HEK293T (cell line): ENCODE measurements at regions not wholly inside any gene's neighbourhood (a gene's known extent, or its start where the extent isn't known, plus 50 kb on each side); places are given as distances from the start of the nearest gene placed in this dataset.

Experiments used
- CTCF ChIA-PET: fragments of 350-600 bp; formaldehyde crosslinking; extraction: SDS; loops from one replicate; lab custom pipeline; 2021; ENCODE audit warnings: antibody characterized with exemption, inconsistent platforms; lab: Yijun Ruan, JAX
- POLR2A ChIA-PET: fragments of 350-600 bp; formaldehyde crosslinking; extraction: SDS; loops from one replicate; lab custom pipeline; 2020; ENCODE audit warnings: antibody characterized with exemption, inconsistent platforms; lab: Yijun Ruan, JAX
- DNase-seq: peaks from one replicate; pipeline ENCODE4 v3.0.0; 2012; ENCODE audit warnings: mixed read lengths; ENCODE audit errors: extremely low spot score
- ARNT ChIP-seq: fragments of 450-650 bp; IDR thresholded peaks from 2 replicates; pipeline ENCODE4 v1.6.1; 2017; ENCODE audit warnings: mild to moderate bottlenecking
- BHLHE40 ChIP-seq: fragments of 450-650 bp; IDR thresholded peaks from 2 replicates; pipeline ENCODE4 v1.6.1; 2016; ENCODE audit warnings: mild to moderate bottlenecking, moderate library complexity, borderline replicate concordance
- CTBP1 ChIP-seq: fragments of 450-650 bp; IDR thresholded peaks from 2 replicates; pipeline ENCODE4 v1.6.1; 2016; ENCODE audit warnings: borderline replicate concordance
- ELF4 ChIP-seq: fragments of 450-650 bp; IDR thresholded peaks from 2 replicates; pipeline ENCODE4 v1.6.1; 2017; ENCODE audit warnings: antibody characterized with exemption
- FOXA1 ChIP-seq: fragments of 450-650 bp; IDR thresholded peaks from 2 replicates; pipeline ENCODE4 v1.6.1; 2016; ENCODE audit warnings: mild to moderate bottlenecking
- FOXK2 ChIP-seq: fragments of 450-650 bp; IDR thresholded peaks from 2 replicates; pipeline ENCODE4 v1.6.1; 2016; ENCODE audit warnings: mild to moderate bottlenecking
- FOXM1 ChIP-seq: fragments of 450-650 bp; IDR thresholded peaks from 2 replicates; pipeline ENCODE4 v1.6.1; 2017; ENCODE audit warnings: mild to moderate bottlenecking, borderline replicate concordance
- HDGF ChIP-seq: fragments of 450-650 bp; IDR thresholded peaks from 2 replicates; pipeline ENCODE4 v1.6.1; 2017; ENCODE audit warnings: antibody characterized with exemption, borderline replicate concordance
- L3MBTL2 ChIP-seq: fragments of 450-650 bp; conservative IDR thresholded peaks from 2 replicates; pipeline ENCODE4 v1.6.1; 2016; ENCODE audit warnings: mild to moderate bottlenecking
- LEF1 ChIP-seq: fragments of 450-650 bp; IDR thresholded peaks from 2 replicates; pipeline ENCODE4 v1.6.1; 2017; ENCODE audit warnings: mild to moderate bottlenecking, borderline replicate concordance
- NFRKB ChIP-seq: fragments of 450-650 bp; IDR thresholded peaks from 2 replicates; pipeline ENCODE4 v1.6.1; 2016; ENCODE audit warnings: mild to moderate bottlenecking, moderate library complexity
- PKNOX1 ChIP-seq: fragments of 450-650 bp; IDR thresholded peaks from 2 replicates; pipeline ENCODE4 v1.6.1; 2016
- SP1 ChIP-seq: fragments of 450-650 bp; IDR thresholded peaks from 2 replicates; pipeline ENCODE4 v1.6.1; 2017
- SUZ12 ChIP-seq: fragments of 450-650 bp; IDR thresholded peaks from 2 replicates; pipeline ENCODE4 v1.6.1; 2016; ENCODE audit warnings: mild to moderate bottlenecking
- TARDBP ChIP-seq: fragments of 450-650 bp; IDR thresholded peaks from 2 replicates; pipeline ENCODE4 v1.6.1; 2016
- ZNF384 ChIP-seq: fragments of 450-650 bp; IDR thresholded peaks from 2 replicates; pipeline ENCODE4 v1.6.1; 2016

GRCh38 chr7:38020121-38020785, 99.8 kb downstream of the EPDR1 start:
- TF ChIP-seq PKNOX1, result no peak
- TF ChIP-seq FOXM1, result no peak
- TF ChIP-seq SUZ12, result no peak
- no peak for TF ChIP-seq BHLHE40
- no peak for TF ChIP-seq FOXA1
- no peak for TF ChIP-seq SP1
- TF ChIP-seq ARNT, result no peak
- no peak for TF ChIP-seq ZNF384
- TF ChIP-seq FOXK2, result no peak
- TF ChIP-seq NFRKB, result no peak
- TF ChIP-seq HDGF, result no peak
- DNase-seq, result no peak
- CTCF ChIA-PET, result no interaction called here
- POLR2A ChIA-PET, result no interaction called here

DNA sequence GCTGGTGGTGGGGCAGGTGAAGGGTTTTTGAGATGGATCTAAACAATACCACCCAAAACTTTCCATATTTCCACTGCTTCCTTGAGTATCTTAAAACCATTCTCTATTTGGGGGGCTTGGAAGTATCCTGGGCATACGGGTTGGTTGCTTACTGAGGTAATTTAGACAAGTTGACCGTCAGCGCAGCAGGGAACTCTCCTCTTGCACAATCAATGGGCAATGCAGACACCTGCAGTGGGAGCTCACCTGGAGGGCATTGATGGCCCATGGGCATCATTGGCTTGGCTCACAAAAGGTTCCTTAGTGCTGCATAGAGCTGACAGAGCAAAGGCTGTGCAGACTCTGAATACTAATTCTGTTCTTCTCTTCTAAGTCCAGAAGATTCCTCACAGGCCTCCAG, 101.5 kb downstream of the EPDR1 start:
- ChIA-PET CTCF (no interaction called here), POLR2A (no interaction called here)
- TF ChIP-seq ELF4 (no peak), HDGF (no peak), TARDBP (no peak), FOXK2 (no peak), L3MBTL2 (no peak)
- no peak for DNase-seq

DNA sequence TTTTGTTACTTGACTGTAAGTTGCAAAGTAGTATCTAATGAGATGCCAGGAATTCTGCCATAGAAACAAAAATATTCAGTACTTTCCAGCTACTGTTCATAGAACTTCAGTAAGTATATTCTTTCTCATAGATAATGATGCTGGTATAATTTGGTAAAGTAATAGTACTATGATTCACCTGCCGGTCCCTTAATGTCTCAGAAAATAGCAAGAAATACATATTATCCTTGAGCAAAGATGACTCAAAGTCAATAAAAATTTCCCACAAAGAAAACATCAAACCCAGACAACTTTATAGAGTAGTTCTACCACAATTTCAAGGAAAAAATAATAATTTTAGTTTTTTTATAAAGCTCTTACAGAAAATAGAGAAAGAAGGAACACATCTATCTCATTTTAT, 105.4 kb downstream of the EPDR1 start:
- TF ChIP-seq FOXK2 (no peak), SP1 (no peak), FOXM1 (no peak), TARDBP (no peak), NFRKB (no peak), PKNOX1 (no peak), FOXA1 (no peak), ZNF384 (no peak), L3MBTL2 (no peak), SUZ12 (no peak), BHLHE40 (no peak), ELF4 (no peak), ARNT (no peak), CTBP1 (no peak)
- CTCF ChIA-PET, result no interaction called here
- POLR2A ChIA-PET, result no interaction called here
- no peak for DNase-seq

- TF ChIP-seq BHLHE40 (no peak), SUZ12 (no peak), ZNF384 (no peak)
- CTCF ChIA-PET, result no interaction called here
- no peak for DNase-seq
- POLR2A ChIA-PET, result no interaction called here
These were observed 107.5 kb downstream of the EPDR1 start for GRCh38 chr7:38027884-38028455.

- no peak for DNase-seq
- POLR2A ChIA-PET, result no interaction called here
- TF ChIP-seq TARDBP, result no peak
- TF ChIP-seq PKNOX1, result no peak
- no peak for TF ChIP-seq BHLHE40
- TF ChIP-seq CTBP1, result no peak
- no peak for TF ChIP-seq ZNF384
- TF ChIP-seq FOXK2, result no peak
- TF ChIP-seq LEF1, result no peak
- no peak for TF ChIP-seq L3MBTL2
- TF ChIP-seq SUZ12, result no peak
- TF ChIP-seq FOXA1, result no peak
- TF ChIP-seq FOXM1, result no peak
- TF ChIP-seq ELF4, result no peak
- no peak for TF ChIP-seq HDGF
- CTCF ChIA-PET, result interaction anchor here (0.5 kb wide), 1 partner anchor 176 kb away, joined by 3 read pairs; no protein-coding TSS in a partner anchor
These were observed 113.8 kb downstream of the EPDR1 start for GRCh38 chr7:38034062-38034908.

DNA sequence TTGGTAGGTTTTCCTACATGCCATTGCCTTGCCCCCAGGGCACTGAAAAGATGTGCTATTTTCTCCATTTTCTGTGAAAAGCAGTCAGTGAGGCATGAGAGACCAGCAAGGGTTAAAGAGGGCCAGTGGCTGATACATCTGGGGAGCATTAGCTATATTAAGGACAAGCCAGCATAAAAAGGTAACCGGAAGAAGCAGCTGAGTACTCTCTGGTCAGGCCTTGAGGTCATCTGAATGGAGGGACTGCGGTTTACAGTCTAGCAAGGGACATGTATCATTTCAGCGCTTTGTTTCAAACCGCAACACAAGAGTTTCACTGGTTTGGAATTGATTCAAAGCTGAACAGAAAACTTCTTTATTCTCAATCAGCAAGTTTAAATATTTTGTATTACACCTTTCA, 120.4 kb downstream of the EPDR1 start:
- CTCF ChIA-PET, result no interaction called here
- POLR2A ChIA-PET, result no interaction called here

More for the DNA sequence above, 120.4 kb downstream of the EPDR1 start:
- TF ChIP-seq FOXA1 (no peak), ARNT (no peak), SP1 (no peak), L3MBTL2 (no peak), LEF1 (no peak), CTBP1 (no peak), PKNOX1 (no peak), NFRKB (no peak), HDGF (no peak), ELF4 (no peak), TARDBP (no peak), SUZ12 (no peak), FOXK2 (no peak)
- DNase-seq, result no peak
